ENCODE measurements at regions not wholly inside any gene's neighbourhood (a gene's known extent, or its start where the extent isn't known, plus 50 kb on each side); places are given as distances from the start of the nearest gene placed in this dataset.

DNA sequence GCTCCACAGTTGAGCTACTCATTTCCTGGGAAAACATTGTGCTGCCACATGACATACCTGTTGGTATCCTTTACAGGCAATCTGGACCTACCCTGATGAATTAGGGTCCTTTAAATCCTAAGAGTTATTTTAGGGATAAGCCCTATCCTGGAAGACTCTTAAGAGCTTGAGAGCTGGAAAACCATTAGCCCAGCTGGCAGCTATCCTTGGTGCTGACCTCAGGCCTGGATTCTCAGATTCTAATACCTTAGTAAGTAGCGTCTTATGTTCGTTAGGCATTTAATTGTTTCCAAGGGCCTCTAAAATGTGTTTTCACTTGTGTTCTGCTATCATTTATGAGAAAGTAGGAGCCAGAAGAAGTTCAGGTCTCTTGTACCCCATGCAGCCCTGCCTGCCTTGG is 93.0 kb upstream of the SORCS3 start:
- H3K27ac ChIP-seq (ENCODE audit: low read length) = no peak overlapping the region
- H3K9me3 ChIP-seq (ENCODE audit: insufficient read depth, low read length) = no peaks in the 10 kb centered on the region
- no peaks in the 10 kb centered on the region for H3K27me3 ChIP-seq (ENCODE audit: low read depth, low read length)
- no peaks in the 10 kb centered on the region for H3K4me1 ChIP-seq (ENCODE audit: low read length)
- H3K9ac ChIP-seq (ENCODE audit: low read length) = no peak overlapping the region
- no peaks in the 10 kb centered on the region for H3K36me3 ChIP-seq (replicated peaks; ENCODE audit: low read depth, low read length)
- H2AFZ ChIP-seq (ENCODE audit: low read depth, low read length) = no peak overlapping the region
- H3K79me2 ChIP-seq (ENCODE audit: low read length) = no peaks in the 10 kb centered on the region
- no peaks in the 10 kb centered on the region for H4K20me1 ChIP-seq (ENCODE audit: insufficient read depth, low read length)
- H3K4me3 ChIP-seq (ENCODE audit: low read length) = no peak overlapping the region
- TF ChIP-seq EZH2phosphoT487 (IDR thresholded peaks at IDR 0.05; ENCODE audit: low read depth) = no peak
- no peak overlapping the region for H3K4me2 ChIP-seq (ENCODE audit: low read length)

DNA sequence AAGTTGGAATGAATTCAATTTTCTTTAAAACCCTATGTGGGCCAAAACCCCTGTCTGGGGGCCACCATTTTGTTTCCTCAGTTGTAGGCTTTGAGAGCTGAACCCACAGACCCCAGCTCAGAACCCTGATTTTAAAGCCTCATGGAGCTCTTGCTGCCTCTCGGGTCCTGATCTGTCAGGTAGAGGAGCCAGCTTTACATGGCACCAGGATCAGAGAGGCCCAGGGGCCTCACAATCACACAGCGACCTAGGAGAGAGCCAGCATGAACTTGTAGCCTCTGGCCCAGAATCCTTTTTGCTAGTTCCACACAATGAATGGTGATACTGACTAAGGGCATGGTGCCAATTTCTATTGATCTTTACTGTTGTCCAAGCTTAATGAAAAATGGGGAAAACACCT is 84.3 kb upstream of the SORCS3 start:
- no peak overlapping the region for H2AFZ ChIP-seq (ENCODE audit: low read depth, low read length)
- H3K4me1 ChIP-seq (ENCODE audit: low read length) = no peaks in the 10 kb centered on the region
- H4K20me1 ChIP-seq (ENCODE audit: insufficient read depth, low read length) = no peaks in the 10 kb centered on the region
- H3K27me3 ChIP-seq (ENCODE audit: low read depth, low read length) = no peaks in the 10 kb centered on the region
- no peak overlapping the region for H3K9ac ChIP-seq (ENCODE audit: low read length)
- no peaks in the 10 kb centered on the region for H3K79me2 ChIP-seq (ENCODE audit: low read length)
- H3K4me3 ChIP-seq (ENCODE audit: low read length) = no peak overlapping the region
- H3K9me3 ChIP-seq (ENCODE audit: insufficient read depth, low read length) = no peaks in the 10 kb centered on the region
- H3K4me2 ChIP-seq (ENCODE audit: low read length) = no peak overlapping the region
- no peak overlapping the region for H3K27ac ChIP-seq (ENCODE audit: low read length)
- H3K36me3 ChIP-seq (replicated peaks; ENCODE audit: low read depth, low read length) = no peaks in the 10 kb centered on the region
- TF ChIP-seq EZH2phosphoT487 (IDR thresholded peaks at IDR 0.05; ENCODE audit: low read depth) = no peak
- TF ChIP-seq, protein P1, sequence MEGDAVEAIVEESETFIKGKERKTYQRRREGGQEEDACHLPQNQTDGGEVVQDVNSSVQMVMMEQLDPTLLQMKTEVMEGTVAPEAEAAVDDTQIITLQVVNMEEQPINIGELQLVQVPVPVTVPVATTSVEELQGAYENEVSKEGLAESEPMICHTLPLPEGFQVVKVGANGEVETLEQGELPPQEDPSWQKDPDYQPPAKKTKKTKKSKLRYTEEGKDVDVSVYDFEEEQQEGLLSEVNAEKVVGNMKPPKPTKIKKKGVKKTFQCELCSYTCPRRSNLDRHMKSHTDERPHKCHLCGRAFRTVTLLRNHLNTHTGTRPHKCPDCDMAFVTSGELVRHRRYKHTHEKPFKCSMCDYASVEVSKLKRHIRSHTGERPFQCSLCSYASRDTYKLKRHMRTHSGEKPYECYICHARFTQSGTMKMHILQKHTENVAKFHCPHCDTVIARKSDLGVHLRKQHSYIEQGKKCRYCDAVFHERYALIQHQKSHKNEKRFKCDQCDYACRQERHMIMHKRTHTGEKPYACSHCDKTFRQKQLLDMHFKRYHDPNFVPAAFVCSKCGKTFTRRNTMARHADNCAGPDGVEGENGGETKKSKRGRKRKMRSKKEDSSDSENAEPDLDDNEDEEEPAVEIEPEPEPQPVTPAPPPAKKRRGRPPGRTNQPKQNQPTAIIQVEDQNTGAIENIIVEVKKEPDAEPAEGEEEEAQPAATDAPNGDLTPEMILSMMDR (IDR thresholded peaks at IDR 0.05; ENCODE audit: low read depth, low read length) = no peak

DNA sequence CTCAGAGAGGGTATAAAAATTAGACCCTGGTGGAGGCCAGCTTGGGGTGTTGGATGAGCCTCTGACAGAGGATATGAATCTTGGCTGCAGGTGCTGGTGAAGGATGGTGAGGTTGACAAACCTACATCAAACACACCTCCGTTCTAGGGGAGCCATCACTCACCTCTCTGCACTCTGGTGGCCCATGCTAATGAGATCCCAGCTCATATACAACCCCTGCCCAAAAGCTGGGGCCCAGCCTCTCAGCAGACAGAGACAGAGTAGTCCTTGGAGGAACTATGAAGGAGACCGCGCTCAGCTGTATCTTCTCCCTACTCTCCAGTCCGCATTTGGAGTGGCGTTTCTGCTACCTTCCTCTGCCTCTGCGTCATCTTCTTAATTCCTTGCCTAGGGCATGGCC is 83.1 kb upstream of the SORCS3 start:
- Histone ChIP-seq H3K36me3 (replicated peaks; ENCODE audit: low read depth, low read length) (no peaks in the 10 kb centered on the region), H3K27ac (ENCODE audit: low read length) (no peak overlapping the region), H3K4me1 (ENCODE audit: low read length) (no peaks in the 10 kb centered on the region), H2AFZ (ENCODE audit: low read depth, low read length) (no peak overlapping the region), H3K4me2 (ENCODE audit: low read length) (no peak overlapping the region), H4K20me1 (ENCODE audit: insufficient read depth, low read length) (no peaks in the 10 kb centered on the region), H3K27me3 (ENCODE audit: low read depth, low read length) (no peaks in the 10 kb centered on the region), H3K4me3 (ENCODE audit: low read length) (no peak overlapping the region), H3K9ac (ENCODE audit: low read length) (no peak overlapping the region), H3K9me3 (ENCODE audit: insufficient read depth, low read length) (no peaks in the 10 kb centered on the region), H3K79me2 (ENCODE audit: low read length) (no peaks in the 10 kb centered on the region)
- TF ChIP-seq, protein P1 (IDR thresholded peaks at IDR 0.05; ENCODE audit: low read depth, low read length) = no peak
- no peak for TF ChIP-seq EZH2phosphoT487 (IDR thresholded peaks at IDR 0.05; ENCODE audit: low read depth)

DNA sequence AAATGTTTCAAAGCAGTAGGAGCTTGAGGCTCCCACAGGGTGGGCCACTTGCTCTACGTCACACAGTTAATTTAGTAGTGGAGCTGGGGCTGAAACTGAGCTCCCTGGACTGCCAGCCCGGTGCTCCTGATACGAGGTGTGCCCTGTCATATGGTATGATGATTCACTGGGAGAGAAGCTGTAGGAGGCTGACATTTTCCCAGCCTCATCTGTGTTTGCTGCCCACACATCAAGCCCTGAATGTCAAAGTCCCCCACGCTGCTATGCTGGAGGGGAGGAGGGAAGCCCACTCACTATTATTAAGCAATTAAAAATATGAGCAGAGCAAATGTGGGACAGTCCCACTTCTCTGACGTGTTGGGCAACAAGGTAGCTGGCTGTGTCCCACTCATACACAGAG is 81.2 kb upstream of the SORCS3 start:
- H3K9ac ChIP-seq (ENCODE audit: low read length) = no peak overlapping the region

More for the DNA sequence above, 81.2 kb upstream of the SORCS3 start:
- Histone ChIP-seq H3K4me3 (ENCODE audit: low read length) (no peak overlapping the region), H3K9me3 (ENCODE audit: insufficient read depth, low read length) (no peaks in the 10 kb centered on the region), H2AFZ (ENCODE audit: low read depth, low read length) (no peak overlapping the region), H3K79me2 (ENCODE audit: low read length) (no peaks in the 10 kb centered on the region), H3K36me3 (replicated peaks; ENCODE audit: low read depth, low read length) (no peaks in the 10 kb centered on the region), H3K4me1 (ENCODE audit: low read length) (no peaks in the 10 kb centered on the region), H3K27ac (ENCODE audit: low read length) (no peak overlapping the region), H3K27me3 (ENCODE audit: low read depth, low read length) (no peaks in the 10 kb centered on the region), H3K4me2 (ENCODE audit: low read length) (no peak overlapping the region), H4K20me1 (ENCODE audit: insufficient read depth, low read length) (no peaks in the 10 kb centered on the region)
- TF ChIP-seq EZH2phosphoT487 (IDR thresholded peaks at IDR 0.05; ENCODE audit: low read depth) = no peak
- TF ChIP-seq, protein P1 (IDR thresholded peaks at IDR 0.05; ENCODE audit: low read depth, low read length) = no peak

Data from OCI-LY3 (cell line).